Suprapubic skin (tissue), 4 donors: ENCODE measurements at regions not wholly inside any gene's neighbourhood (a gene's known extent, or its start where the extent isn't known, plus 50 kb on each side); places are given as distances from the start of the nearest gene placed in this dataset.

ENCODE experiments used
- DNase-seq, 2 donors: peaks; one replicate each; pipeline ENCODE4 v3.0.0-alpha.2; 2019; ENCODE audit warnings: low spot score in 2 of 2
- H3K27ac ChIP-seq: fragments of 200-600 bp; sonication (generic); one replicate; pipeline ENCODE4 v1.5.1; 2019
- H3K27me3 ChIP-seq: fragments of 200-600 bp; sonication (generic); one replicate; pipeline ENCODE4 v1.5.1; 2019
- H3K36me3 ChIP-seq: fragments of 200-600 bp; sonication (generic); one replicate; pipeline ENCODE4 v1.5.1; 2019
- H3K4me1 ChIP-seq: fragments of 200-600 bp; sonication (generic); one replicate; pipeline ENCODE4 v1.5.1; 2019
- H3K4me3 ChIP-seq: fragments of 200-600 bp; sonication (generic); one replicate; pipeline ENCODE4 v1.5.1; 2019; ENCODE audit warnings: mild to moderate bottlenecking
- H3K9me3 ChIP-seq: fragments of 200-600 bp; sonication (generic); one replicate; pipeline ENCODE4 v1.5.1; 2019
- EP300 ChIP-seq: sonication (generic); formaldehyde crosslinking; IDR thresholded peaks from one replicate; pipeline ENCODE4 v1.6.1; 2017; ENCODE audit warnings: antibody characterized with exemption
- POLR2A ChIP-seq, 2 donors: fragments of 450-650 bp; IDR thresholded peaks; one replicate each; pipeline ENCODE4 v1.6.1; 2017; ENCODE audit warnings: antibody characterized with exemption in 2 of 2, mild to moderate bottlenecking in 2 of 2, moderate library complexity in 2 of 2
- POLR2AphosphoS5 ChIP-seq, 3 donors: sonication (generic); formaldehyde crosslinking; IDR thresholded peaks; one replicate each; pipeline ENCODE4 v1.6.1; 2017; ENCODE audit warnings: antibody characterized with exemption in 3 of 3
- whole genome bisulfite sequencing: methylation state at CpG from one replicate; pipeline ENCODE4 v1.1.5; 2018; 5-methylcytosine and 5-hydroxymethylcytosine counted together
- TF ChIP-seq, protein P1 (sequence below), 2 donors: fragments of 200-600 bp in 1 of 2; fragments of 450-650 bp in 1 of 2; sonication (generic) in 1 of 2; IDR thresholded peaks; one replicate each; pipeline ENCODE4 v1.5.1; 2016 to 2019; ENCODE audit warnings: antibody characterized with exemption in 2 of 2, mild to moderate bottlenecking in 1 of 2, moderate library complexity in 1 of 2

DNA sequence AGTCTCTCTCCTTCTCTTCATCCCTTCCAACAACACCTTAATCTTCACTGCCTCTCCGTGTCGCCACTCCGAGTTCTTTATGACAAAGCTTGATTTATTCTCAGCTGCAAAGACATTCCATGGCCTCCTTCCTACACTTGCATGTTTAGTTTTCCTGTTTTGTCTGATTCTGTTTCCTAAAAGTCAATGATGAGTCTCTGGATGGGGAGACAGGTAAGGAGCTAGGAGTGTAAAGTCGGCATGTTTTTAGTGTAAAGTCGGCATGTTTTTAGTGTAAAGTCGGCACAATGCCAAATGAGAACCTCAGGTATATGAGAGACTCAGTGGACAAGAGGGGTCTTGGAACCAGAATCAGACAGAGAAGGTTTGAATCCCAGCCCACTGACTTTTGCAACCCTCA lies 362.3 kb upstream of the EEF2KMT start:
- Histone ChIP-seq H3K4me1 (no peaks in the 10 kb centered on the region), H3K27me3 (no peaks in the 10 kb centered on the region), H3K4me3 (no peak overlapping the region), H3K27ac (no peak overlapping the region), H3K36me3 (no peaks in the 10 kb centered on the region), H3K9me3 (no peaks in the 10 kb centered on the region)
- 69% methylated on average over 6 of the region's 6 CpGs for WGBS
- DNase-seq, result no peak
- TF ChIP-seq, protein P1, sequence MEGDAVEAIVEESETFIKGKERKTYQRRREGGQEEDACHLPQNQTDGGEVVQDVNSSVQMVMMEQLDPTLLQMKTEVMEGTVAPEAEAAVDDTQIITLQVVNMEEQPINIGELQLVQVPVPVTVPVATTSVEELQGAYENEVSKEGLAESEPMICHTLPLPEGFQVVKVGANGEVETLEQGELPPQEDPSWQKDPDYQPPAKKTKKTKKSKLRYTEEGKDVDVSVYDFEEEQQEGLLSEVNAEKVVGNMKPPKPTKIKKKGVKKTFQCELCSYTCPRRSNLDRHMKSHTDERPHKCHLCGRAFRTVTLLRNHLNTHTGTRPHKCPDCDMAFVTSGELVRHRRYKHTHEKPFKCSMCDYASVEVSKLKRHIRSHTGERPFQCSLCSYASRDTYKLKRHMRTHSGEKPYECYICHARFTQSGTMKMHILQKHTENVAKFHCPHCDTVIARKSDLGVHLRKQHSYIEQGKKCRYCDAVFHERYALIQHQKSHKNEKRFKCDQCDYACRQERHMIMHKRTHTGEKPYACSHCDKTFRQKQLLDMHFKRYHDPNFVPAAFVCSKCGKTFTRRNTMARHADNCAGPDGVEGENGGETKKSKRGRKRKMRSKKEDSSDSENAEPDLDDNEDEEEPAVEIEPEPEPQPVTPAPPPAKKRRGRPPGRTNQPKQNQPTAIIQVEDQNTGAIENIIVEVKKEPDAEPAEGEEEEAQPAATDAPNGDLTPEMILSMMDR (IDR thresholded peaks at IDR 0.05), result no peak
- TF ChIP-seq POLR2A (IDR thresholded peaks at IDR 0.05) (no peak), EP300 (no peak), POLR2AphosphoS5 (IDR thresholded peaks at IDR 0.05) (no peak)

DNA sequence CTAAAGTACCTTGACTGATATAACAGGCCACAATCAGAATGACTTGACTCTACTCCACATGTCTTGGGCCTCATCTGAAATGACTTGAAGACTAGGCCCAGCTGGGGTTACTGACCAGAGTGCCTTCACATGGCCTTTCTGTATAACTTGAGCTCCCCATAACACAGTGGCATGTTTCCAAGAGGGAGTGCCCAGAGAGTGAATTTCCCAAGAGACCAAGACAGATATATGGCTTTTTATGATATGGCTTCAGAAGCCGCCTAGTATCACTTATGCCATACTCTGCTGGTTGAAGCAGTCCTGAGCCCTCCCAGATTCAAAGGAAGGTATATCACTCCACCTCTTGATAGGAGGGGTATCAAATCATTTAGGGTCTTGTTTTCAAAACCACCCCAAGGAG lies 357.5 kb upstream of the EEF2KMT start:
- Histone ChIP-seq H3K9me3 (no peaks in the 10 kb centered on the region), H3K27ac (no peak overlapping the region), H3K4me3 (no peak overlapping the region), H3K27me3 (no peaks in the 10 kb centered on the region), H3K4me1 (no peaks in the 10 kb centered on the region), H3K36me3 (no peaks in the 10 kb centered on the region)
- 92% methylated on average over 1 of the region's 1 CpG for WGBS
- DNase-seq, result no peak
- no peak for TF ChIP-seq POLR2AphosphoS5 (IDR thresholded peaks at IDR 0.05)
- no peak for TF ChIP-seq POLR2A (IDR thresholded peaks at IDR 0.05)
- no peak for TF ChIP-seq EP300

DNA sequence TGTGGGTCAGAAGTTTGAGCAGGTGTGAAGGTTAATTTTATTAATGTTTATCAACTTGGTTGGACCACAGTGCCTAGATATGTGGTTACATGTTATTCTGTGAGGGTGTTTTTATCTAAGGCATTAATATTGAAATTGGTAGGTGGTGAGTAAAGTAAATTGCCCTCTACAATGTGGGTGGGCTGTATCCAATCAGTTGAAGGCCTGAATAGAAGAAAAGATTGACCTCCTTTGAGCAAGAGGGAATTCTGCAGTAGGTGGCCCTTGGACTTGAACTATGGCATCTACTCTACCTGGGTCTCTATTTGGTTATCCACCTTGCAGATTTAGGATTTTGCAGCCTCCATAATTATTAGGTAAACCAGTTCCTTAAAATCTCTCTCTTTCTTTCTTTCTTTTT lies 356.8 kb upstream of the EEF2KMT start:
- H3K4me1 ChIP-seq, result no peaks in the 10 kb centered on the region
- TF ChIP-seq, protein P1 (IDR thresholded peaks at IDR 0.05), result no peak
- TF ChIP-seq POLR2AphosphoS5 (IDR thresholded peaks at IDR 0.05), result no peak
- TF ChIP-seq EP300, result no peak
- TF ChIP-seq POLR2A (IDR thresholded peaks at IDR 0.05), result no peak
- DNase-seq, result no peak
- H3K9me3 ChIP-seq, result no peaks in the 10 kb centered on the region
- no peak overlapping the region for H3K27ac ChIP-seq
- no peaks in the 10 kb centered on the region for H3K27me3 ChIP-seq
- no peak overlapping the region for H3K4me3 ChIP-seq
- no peaks in the 10 kb centered on the region for H3K36me3 ChIP-seq

DNA sequence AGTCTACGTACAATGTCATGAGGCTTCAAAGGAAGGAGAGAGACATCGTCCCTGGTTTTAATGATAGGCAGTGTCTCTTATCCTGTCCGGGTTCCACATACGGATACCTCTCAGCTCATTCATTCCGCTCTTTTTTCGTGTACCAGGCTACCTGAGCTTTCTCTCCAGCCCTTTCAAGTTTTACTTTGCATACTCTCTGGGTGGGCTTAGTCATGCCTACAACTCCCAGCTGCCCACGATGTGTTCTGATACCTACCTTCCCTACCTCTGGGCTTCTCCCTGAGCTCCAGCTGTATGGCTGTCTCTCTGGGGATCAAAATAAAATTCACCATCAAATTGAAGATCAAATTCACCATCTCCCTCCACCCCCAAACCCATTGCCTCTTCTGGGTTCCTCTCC lies 354.0 kb upstream of the EEF2KMT start:
- 58% methylated on average over 7 of the region's 7 CpGs for WGBS
- TF ChIP-seq POLR2AphosphoS5 (IDR thresholded peaks at IDR 0.05) (no peak), POLR2A (IDR thresholded peaks at IDR 0.05) (no peak), EP300 (no peak)
- TF ChIP-seq, protein P1 (IDR thresholded peaks at IDR 0.05), result no peak
- no peaks in the 10 kb centered on the region for H3K9me3 ChIP-seq
- DNase-seq, result no peak
- H3K27ac ChIP-seq, result no peak overlapping the region
- H3K36me3 ChIP-seq, result no peaks in the 10 kb centered on the region
- H3K4me1 ChIP-seq, result no peaks in the 10 kb centered on the region
- H3K4me3 ChIP-seq, result no peak overlapping the region
- H3K27me3 ChIP-seq, result no peaks in the 10 kb centered on the region

DNA sequence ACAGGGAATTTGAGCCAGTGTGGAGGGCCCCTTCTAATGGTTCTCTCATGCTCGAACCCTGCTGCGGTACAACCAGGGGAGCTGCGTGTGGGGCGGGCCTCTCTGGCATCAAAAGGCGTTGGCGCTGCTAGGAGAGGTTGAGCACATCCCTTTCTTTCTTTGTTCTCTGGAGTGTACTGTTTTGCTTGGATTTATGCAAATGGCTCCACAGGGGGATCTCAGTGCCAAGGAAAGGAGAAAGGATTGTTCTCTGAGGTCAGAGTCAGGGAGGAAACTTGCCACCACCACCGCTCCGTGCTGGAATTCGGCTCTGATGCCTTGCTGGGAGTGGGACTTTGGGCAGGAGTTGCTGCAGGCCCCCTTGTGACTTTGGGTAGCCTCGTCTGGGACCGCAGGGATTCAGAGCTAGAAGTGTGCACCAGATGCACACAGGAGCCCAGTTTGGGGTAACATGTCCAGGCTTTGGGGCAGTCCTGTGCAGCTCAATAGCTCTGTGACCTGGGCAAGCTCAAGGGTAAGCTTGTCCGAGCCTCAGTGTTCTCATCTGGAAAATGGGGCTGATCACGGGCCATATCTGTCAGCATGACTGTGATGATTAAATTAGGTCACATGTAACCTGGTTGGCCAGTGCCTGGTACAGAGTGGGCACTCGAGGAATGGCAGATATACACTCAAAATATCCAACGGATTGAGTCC lies 353.0 kb upstream of the EEF2KMT start:
- Histone ChIP-seq H3K27me3 (no peaks in the 10 kb centered on the region), H3K36me3 (no peaks in the 10 kb centered on the region), H3K4me1 (no peaks in the 10 kb centered on the region), H3K9me3 (no peaks in the 10 kb centered on the region), H3K27ac (no peak overlapping the region), H3K4me3 (no peak overlapping the region)
- no peak for DNase-seq
- TF ChIP-seq EP300 (no peak), POLR2AphosphoS5 (IDR thresholded peaks at IDR 0.05) (no peak), POLR2A (IDR thresholded peaks at IDR 0.05) (no peak)
- TF ChIP-seq, protein P1 (IDR thresholded peaks at IDR 0.05), result no peak
- 58% methylated on average over 11 of the region's 15 CpGs for whole genome bisulfite sequencing

DNA sequence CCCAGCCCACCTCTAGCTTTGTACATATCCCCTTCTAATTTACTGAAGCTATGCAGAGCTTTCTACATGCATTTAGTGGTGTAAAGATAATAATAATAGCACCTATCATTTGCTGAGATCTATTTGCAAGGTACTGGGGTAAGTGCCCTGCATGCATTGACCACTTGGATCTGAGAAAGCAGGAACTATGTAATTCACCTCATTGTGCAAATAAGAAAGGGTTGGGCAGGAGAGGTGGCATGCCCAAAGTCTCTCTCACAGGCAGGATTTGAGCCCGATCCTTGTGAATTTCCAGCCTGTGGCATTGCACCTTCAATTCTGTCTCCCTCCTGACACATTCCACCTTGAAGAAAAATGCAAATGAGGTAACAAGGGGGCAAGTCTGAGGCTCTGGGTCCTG lies 352.3 kb upstream of the EEF2KMT start:
- DNase-seq, result no peak

More for the DNA sequence above, 352.3 kb upstream of the EEF2KMT start:
- Histone ChIP-seq H3K36me3 (no peaks in the 10 kb centered on the region), H3K4me3 (no peak overlapping the region), H3K27ac (no peak overlapping the region), H3K4me1 (no peaks in the 10 kb centered on the region), H3K27me3 (no peaks in the 10 kb centered on the region), H3K9me3 (no peaks in the 10 kb centered on the region)
- WGBS, result 76% methylated on average over 1 of the region's 1 CpG
- TF ChIP-seq, protein P1 (IDR thresholded peaks at IDR 0.05), result no peak
- no peak for TF ChIP-seq POLR2AphosphoS5 (IDR thresholded peaks at IDR 0.05)
